ENCODE measurements at regions not wholly inside any gene's neighbourhood (a gene's known extent, or its start where the extent isn't known, plus 50 kb on each side); places are given as distances from the start of the nearest gene placed in this dataset.

DNA sequence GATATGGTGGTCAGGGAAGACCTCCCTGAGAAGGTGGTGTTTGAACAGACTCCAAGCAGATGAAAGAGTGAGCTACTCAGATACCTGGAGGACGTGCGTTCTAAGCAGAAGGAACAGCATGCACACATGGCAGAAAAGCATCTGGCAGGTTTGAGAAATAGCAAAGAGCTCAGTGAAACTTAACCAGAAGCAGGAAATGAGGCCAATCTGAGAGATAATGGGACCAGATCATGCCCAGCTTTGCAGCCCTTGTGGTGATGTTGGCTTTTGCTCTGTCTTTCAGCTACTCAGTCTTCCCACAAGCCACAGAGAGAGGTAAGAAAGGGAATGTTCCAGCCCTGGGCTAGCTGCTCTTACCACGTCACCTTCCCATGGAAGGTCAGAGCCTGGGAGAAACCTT, 176.3 kb upstream of the GSC start:
- no peaks in the 10 kb centered on the region for H3K36me3 ChIP-seq (replicated peaks in 1 of 2; ENCODE audit: insufficient read depth in 1 of 2, low read depth in 2 of 2)
- H3K27ac ChIP-seq: no peak overlapping the region
- no peaks in the 10 kb centered on the region for H3K4me1 ChIP-seq
- no peak for DNase-seq
- intact Hi-C loops (cut with DNase I): no loop called here
- no peak overlapping the region for H3K4me3 ChIP-seq
- 70 to 83% methylated on average over 3 of the region's 3 CpGs for WGBS, 2 donors
- TF ChIP-seq, protein P1, sequence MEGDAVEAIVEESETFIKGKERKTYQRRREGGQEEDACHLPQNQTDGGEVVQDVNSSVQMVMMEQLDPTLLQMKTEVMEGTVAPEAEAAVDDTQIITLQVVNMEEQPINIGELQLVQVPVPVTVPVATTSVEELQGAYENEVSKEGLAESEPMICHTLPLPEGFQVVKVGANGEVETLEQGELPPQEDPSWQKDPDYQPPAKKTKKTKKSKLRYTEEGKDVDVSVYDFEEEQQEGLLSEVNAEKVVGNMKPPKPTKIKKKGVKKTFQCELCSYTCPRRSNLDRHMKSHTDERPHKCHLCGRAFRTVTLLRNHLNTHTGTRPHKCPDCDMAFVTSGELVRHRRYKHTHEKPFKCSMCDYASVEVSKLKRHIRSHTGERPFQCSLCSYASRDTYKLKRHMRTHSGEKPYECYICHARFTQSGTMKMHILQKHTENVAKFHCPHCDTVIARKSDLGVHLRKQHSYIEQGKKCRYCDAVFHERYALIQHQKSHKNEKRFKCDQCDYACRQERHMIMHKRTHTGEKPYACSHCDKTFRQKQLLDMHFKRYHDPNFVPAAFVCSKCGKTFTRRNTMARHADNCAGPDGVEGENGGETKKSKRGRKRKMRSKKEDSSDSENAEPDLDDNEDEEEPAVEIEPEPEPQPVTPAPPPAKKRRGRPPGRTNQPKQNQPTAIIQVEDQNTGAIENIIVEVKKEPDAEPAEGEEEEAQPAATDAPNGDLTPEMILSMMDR (IDR thresholded peaks at IDR 0.05): no peak
- no peak for TF ChIP-seq POLR2A (IDR thresholded peaks at IDR 0.05)
- ATAC-seq: no peak
- no peaks in the 10 kb centered on the region for H3K27me3 ChIP-seq
- no peaks in the 10 kb centered on the region for H3K9me3 ChIP-seq

DNA sequence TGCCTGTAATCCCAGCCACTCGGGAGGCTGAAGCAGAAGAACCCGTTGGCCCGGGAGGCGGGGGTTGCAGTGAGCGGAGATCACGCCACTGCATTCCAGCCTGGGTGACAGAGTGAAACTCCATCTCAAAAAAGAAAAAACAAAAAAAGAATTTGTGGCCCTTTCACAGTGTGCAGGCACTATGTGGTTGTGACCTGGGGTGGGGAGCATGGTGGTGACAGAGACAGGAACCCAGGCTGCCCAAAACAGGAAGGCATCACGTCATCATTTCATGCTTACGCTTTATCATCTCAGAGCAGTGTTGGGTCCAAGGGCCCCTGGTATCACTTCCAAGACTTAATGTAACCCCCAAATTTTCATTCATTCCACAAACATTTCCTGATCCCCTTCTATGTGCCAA, 175.7 kb upstream of the GSC start:
- no peak overlapping the region for H3K4me3 ChIP-seq
- no peaks in the 10 kb centered on the region for H3K9me3 ChIP-seq
- ATAC-seq (no peak), DNase-seq (no peak)
- no peak for TF ChIP-seq POLR2A (IDR thresholded peaks at IDR 0.05)
- TF ChIP-seq, protein P1 (IDR thresholded peaks at IDR 0.05): no peak
- no peak overlapping the region for H3K27ac ChIP-seq
- WGBS, 2 donors: 84 to 87% methylated on average over 8 of the region's 8 CpGs
- no peaks in the 10 kb centered on the region for H3K27me3 ChIP-seq
- intact Hi-C loops (cut with DNase I): no loop called here
- H3K4me1 ChIP-seq: no peaks in the 10 kb centered on the region
- no peaks in the 10 kb centered on the region for H3K36me3 ChIP-seq (replicated peaks in 1 of 2; ENCODE audit: insufficient read depth in 1 of 2, low read depth in 2 of 2)

DNA sequence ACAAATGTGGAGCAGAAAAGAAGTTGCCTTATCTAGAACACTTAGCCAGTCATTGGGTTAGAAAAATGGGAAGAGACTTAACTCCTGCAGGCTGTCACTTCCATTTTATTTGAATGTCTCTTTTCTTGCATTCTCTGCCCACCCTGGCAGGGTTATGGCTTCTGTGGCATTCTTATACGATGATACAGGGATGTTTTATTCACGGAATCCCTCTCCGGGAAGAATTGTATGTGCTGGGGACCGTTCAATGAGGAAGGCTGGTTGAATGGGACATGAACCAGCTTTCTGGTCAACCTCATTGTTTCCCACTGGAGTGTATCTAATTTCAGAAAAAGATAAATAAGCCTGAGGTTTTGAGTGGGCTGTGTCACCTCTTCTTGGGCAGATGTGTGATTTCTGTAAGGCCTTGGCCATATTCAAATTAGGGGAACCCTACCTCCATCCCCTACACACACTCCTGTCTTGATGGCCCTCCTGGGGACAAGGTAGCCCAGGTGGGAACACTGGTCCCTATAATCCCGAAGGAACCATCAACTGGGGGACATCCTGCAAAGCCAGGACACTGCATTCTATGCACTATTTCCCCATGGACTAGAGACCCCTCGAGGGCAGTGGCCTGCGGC, 174.8 kb upstream of the GSC start:
- Histone ChIP-seq H3K4me1 (no peaks in the 10 kb centered on the region), H3K9me3 (no peaks in the 10 kb centered on the region), H3K27ac (no peak overlapping the region), H3K36me3 (replicated peaks in 1 of 2; ENCODE audit: insufficient read depth in 1 of 2, low read depth in 2 of 2) (no peaks in the 10 kb centered on the region), H3K4me3 (no peak overlapping the region), H3K27me3 (no peaks in the 10 kb centered on the region)
- DNase-seq (no peak), ATAC-seq (no peak)
- TF ChIP-seq POLR2A (IDR thresholded peaks at IDR 0.05): no peak
- TF ChIP-seq, protein P1 (IDR thresholded peaks at IDR 0.05): no peak
- 87 to 95% methylated on average over 7 of the region's 7 CpGs for WGBS, 2 donors
- intact Hi-C loops (cut with DNase I): no loop called here

DNA sequence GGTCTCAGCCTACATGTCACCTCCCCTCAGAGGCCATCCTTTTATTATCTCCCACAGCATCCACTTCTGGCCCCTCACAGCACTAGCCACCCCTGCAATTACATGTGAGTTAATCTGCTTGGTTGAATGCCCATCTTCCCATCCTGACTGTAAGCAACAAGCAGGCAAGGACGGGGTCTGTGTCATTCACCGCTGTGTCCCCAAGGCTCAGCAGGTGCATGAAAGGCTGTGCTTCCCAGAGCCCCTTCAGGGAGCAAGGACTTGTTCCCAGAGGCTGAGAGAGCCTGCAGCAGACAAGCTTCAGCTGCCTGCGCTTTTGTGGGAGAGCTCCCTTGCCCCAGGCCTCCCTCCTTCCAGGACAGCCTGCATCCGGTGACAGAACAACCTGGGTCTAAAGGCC, 172.7 kb upstream of the GSC start:
- ATAC-seq (no peak), DNase-seq (no peak)
- Histone ChIP-seq H3K36me3 (replicated peaks in 1 of 2; ENCODE audit: insufficient read depth in 1 of 2, low read depth in 2 of 2) (no peaks in the 10 kb centered on the region), H3K9me3 (no peaks in the 10 kb centered on the region), H3K27me3 (no peaks in the 10 kb centered on the region), H3K4me3 (no peak overlapping the region), H3K27ac (no peak overlapping the region), H3K4me1 (no peaks in the 10 kb centered on the region)
- intact Hi-C loops (cut with DNase I): no loop called here
- 60 to 80% methylated on average over 1 to 4 of the region's 4 CpGs for WGBS, 2 donors
- no peak for TF ChIP-seq POLR2A (IDR thresholded peaks at IDR 0.05)
- TF ChIP-seq, protein P1 (IDR thresholded peaks at IDR 0.05): no peak

DNA sequence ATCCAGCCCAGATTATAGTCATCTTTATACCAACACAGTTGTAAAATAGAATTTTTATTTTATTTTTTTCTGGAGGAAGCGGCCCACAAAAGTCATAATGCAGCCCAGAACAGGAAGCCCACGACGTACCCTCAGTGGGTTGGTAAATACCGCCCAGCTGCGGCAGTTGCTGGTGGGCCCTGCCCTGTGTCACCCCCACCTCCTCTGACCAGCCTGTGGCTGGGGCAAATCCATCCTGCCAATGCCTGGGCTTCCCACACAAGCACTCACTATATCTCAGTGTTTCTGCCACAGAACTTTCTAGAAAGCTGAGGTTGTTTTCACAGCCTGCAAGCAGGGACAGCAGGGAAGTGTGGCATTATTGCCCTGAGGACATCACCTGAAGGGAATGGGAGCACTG, 171.4 kb upstream of the GSC start:
- Histone ChIP-seq H3K27ac (no peak overlapping the region), H3K27me3 (no peaks in the 10 kb centered on the region), H3K36me3 (replicated peaks in 1 of 2; ENCODE audit: insufficient read depth in 1 of 2, low read depth in 2 of 2) (no peaks in the 10 kb centered on the region), H3K4me1 (peaks cover 11% of the 10 kb centered on the region), H3K4me3 (no peak overlapping the region), H3K9me3 (no peaks in the 10 kb centered on the region)
- DNase-seq: no peak
- no peak for TF ChIP-seq POLR2A (IDR thresholded peaks at IDR 0.05)
- TF ChIP-seq, protein P1 (IDR thresholded peaks at IDR 0.05): no peak
- intact Hi-C loops (cut with DNase I): no loop called here
- WGBS, 2 donors: 89 to 90% methylated on average over 5 of the region's 5 CpGs
- ATAC-seq: no peak
